Osteoblast (primary cell): ENCODE measurements at regions not wholly inside any gene's neighbourhood (a gene's known extent, or its start where the extent isn't known, plus 50 kb on each side); places are given as distances from the start of the nearest gene placed in this dataset.
A peak's percentile ranks its signal among the peaks of the same experiment; 100 is the strongest.

ENCODE experiments used
- DNase-seq: peaks from one replicate; pipeline ENCODE4 v3.0.0; 2011; ENCODE audit warnings: low spot score, mixed read lengths; ENCODE audit not compliant: insufficient read length; ENCODE audit errors: missing footprints
- H2AFZ ChIP-seq: 2 replicates; pipeline ENCODE4 v1.6.0; 2011; ENCODE audit warnings: mild to moderate bottlenecking, low read length
- H3K27ac ChIP-seq: 2 replicates; pipeline ENCODE4 v1.5.1; 2011; ENCODE audit warnings: mild to moderate bottlenecking, low read depth, low read length, moderate library complexity
- H3K27me3 ChIP-seq: 2 replicates; pipeline ENCODE4 v1.6.0; 2012; ENCODE audit warnings: mild to moderate bottlenecking, control low read depth, inconsistent platforms, low read length, moderate library complexity; ENCODE audit not compliant: insufficient read depth
- H3K36me3 ChIP-seq: 2 replicates; pipeline ENCODE4 v1.5.1; 2011; ENCODE audit warnings: mild to moderate bottlenecking, low read length, control low read depth, moderate library complexity; ENCODE audit not compliant: insufficient read depth
- H3K4me1 ChIP-seq: 2 replicates; pipeline ENCODE4 v1.5.1; 2011; ENCODE audit warnings: mild to moderate bottlenecking, low read length, control low read depth, moderate library complexity; ENCODE audit not compliant: insufficient read depth
- H3K4me2 ChIP-seq: 2 replicates; pipeline ENCODE4 v1.6.0; 2011; ENCODE audit warnings: mild to moderate bottlenecking, low read length; ENCODE audit not compliant: insufficient read depth
- H3K4me3 ChIP-seq: fragments of 200-600 bp; sonication (generic); 3 replicates; pipeline ENCODE4 v1.5.1; 2012; ENCODE audit warnings: mild to moderate bottlenecking, low read length, inconsistent platforms; ENCODE audit not compliant: insufficient read depth
- H3K79me2 ChIP-seq: 2 replicates; pipeline ENCODE4 v1.6.0; 2012; ENCODE audit warnings: mild to moderate bottlenecking, low read length, control low read depth, inconsistent platforms; ENCODE audit not compliant: insufficient read depth
- H3K9me3 ChIP-seq: 2 replicates; pipeline ENCODE4 v1.5.1; 2011; ENCODE audit warnings: low read depth, low read length, control low read depth
- H4K20me1 ChIP-seq: 2 replicates; pipeline ENCODE4 v1.6.0; 2012; ENCODE audit warnings: mild to moderate bottlenecking, low read length, control low read depth; ENCODE audit not compliant: insufficient read depth
- CTCF ChIP-seq: IDR thresholded peaks from 2 replicates; pipeline ENCODE4 v1.5.1; 2011; ENCODE audit warnings: mild to moderate bottlenecking, low read depth, low read length, moderate library complexity; ENCODE audit errors: extremely low read depth

- no peak overlapping the region for H2AFZ ChIP-seq
- no peak for DNase-seq
- no peaks in the 10 kb centered on the region for H3K79me2 ChIP-seq
- TF ChIP-seq CTCF = no peak
- H3K27ac ChIP-seq = no peak overlapping the region
- H3K4me3 ChIP-seq = no peak overlapping the region
- H3K27me3 ChIP-seq = no peaks in the 10 kb centered on the region
- no peaks in the 10 kb centered on the region for H4K20me1 ChIP-seq
- no peaks in the 10 kb centered on the region for H3K9me3 ChIP-seq
- no peak overlapping the region for H3K4me2 ChIP-seq
- H3K4me1 ChIP-seq = peaks cover 10% of the 10 kb centered on the region
- H3K36me3 ChIP-seq = no peaks in the 10 kb centered on the region
These were observed 274.5 kb upstream of the PTGER4 start for GRCh38 chr5:40405230-40405629.

GRCh38 chr5:40404613-40405012 is 275.1 kb upstream of the PTGER4 start:
- no peak for DNase-seq
- no peak for TF ChIP-seq CTCF

GRCh38 chr5:40402007-40402364 is 277.7 kb upstream of the PTGER4 start:
- Histone ChIP-seq H3K79me2 (no peaks in the 10 kb centered on the region), H3K27me3 (no peaks in the 10 kb centered on the region), H3K9me3 (no peaks in the 10 kb centered on the region), H2AFZ (no peak overlapping the region), H3K4me3 (no peak overlapping the region), H3K4me1 (peaks cover 7% of the 10 kb centered on the region), H3K27ac (no peak overlapping the region), H3K4me2 (no peak overlapping the region), H3K36me3 (no peaks in the 10 kb centered on the region), H4K20me1 (no peaks in the 10 kb centered on the region)
- TF ChIP-seq CTCF = no peak
- DNase-seq = no peak

More at GRCh38 chr5:40404613-40405012, 275.1 kb upstream of the PTGER4 start:
- Histone ChIP-seq H2AFZ (no peak overlapping the region), H3K9me3 (no peaks in the 10 kb centered on the region), H3K27ac (no peak overlapping the region), H3K36me3 (no peaks in the 10 kb centered on the region), H3K4me2 (no peak overlapping the region), H3K79me2 (no peaks in the 10 kb centered on the region), H3K27me3 (no peaks in the 10 kb centered on the region), H4K20me1 (no peaks in the 10 kb centered on the region), H3K4me3 (no peak overlapping the region), H3K4me1 (peaks cover 7% of the 10 kb centered on the region)

- Histone ChIP-seq H3K27me3 (no peaks in the 10 kb centered on the region), H3K4me2 (peak overlapping the region; percentile 4), H3K4me3 (no peak overlapping the region), H3K4me1 (peaks cover 7% of the 10 kb centered on the region), H3K27ac (peak overlapping the region; percentile 1), H3K36me3 (no peaks in the 10 kb centered on the region), H3K79me2 (no peaks in the 10 kb centered on the region), H3K9me3 (no peaks in the 10 kb centered on the region), H4K20me1 (no peaks in the 10 kb centered on the region), H2AFZ (no peak overlapping the region)
- no peak for DNase-seq
- no peak for TF ChIP-seq CTCF
These were observed 278.3 kb upstream of the PTGER4 start for GRCh38 chr5:40401284-40402006.
